Keratinocyte (primary cell): ENCODE measurements at regions not wholly inside any gene's neighbourhood (a gene's known extent, or its start where the extent isn't known, plus 50 kb on each side); places are given as distances from the start of the nearest gene placed in this dataset.

Experiments
- DNase-seq: peaks from one replicate; pipeline ENCODE4 v3.0.0-alpha.2; 2011; ENCODE audit warnings: low read depth, missing footprints, low spot score
- FAIRE-seq: peaks from 2 replicates; lab custom pipeline; 2011; peaks lifted over from hg19 to GRCh38; lab: Jason Lieb, UNC
- H2AFZ ChIP-seq: 2 replicates; pipeline ENCODE4 v1.6.0; 2012; ENCODE audit warnings: low read length, control low read depth, inconsistent platforms; ENCODE audit not compliant: control insufficient read depth
- H3K27ac ChIP-seq: 2 replicates; pipeline ENCODE4 v1.5.1; 2011; ENCODE audit warnings: low read length; ENCODE audit not compliant: control insufficient read depth, insufficient read depth
- H3K27me3 ChIP-seq: 3 replicates; pipeline ENCODE4 v1.6.0; 2011; ENCODE audit warnings: low read length; ENCODE audit not compliant: control insufficient read depth, insufficient read depth; ENCODE audit errors: extremely low read depth
- H3K36me3 ChIP-seq, 2 experiments: 2 replicates in 1 of 2; 3 replicates in 1 of 2; pipeline ENCODE4 v1.5.1; 2011; ENCODE audit warnings: low read length in 2 of 2, mild to moderate bottlenecking in 1 of 2; ENCODE audit not compliant: control insufficient read depth in 2 of 2, insufficient read depth in 2 of 2; ENCODE audit errors: extremely low read depth in 1 of 2
- H3K4me1 ChIP-seq: 3 replicates; pipeline ENCODE4 v1.5.1; 2011; ENCODE audit warnings: low read length; ENCODE audit not compliant: control insufficient read depth, insufficient read depth; ENCODE audit errors: extremely low read depth
- H3K4me2 ChIP-seq: 3 replicates; pipeline ENCODE4 v1.6.0; 2011; ENCODE audit warnings: low read depth, low read length; ENCODE audit not compliant: control insufficient read depth, insufficient read depth; ENCODE audit errors: extremely low read depth
- H3K4me3 ChIP-seq, 3 experiments: fragments of 200-600 bp in 1 of 3; sonication (generic) in 1 of 3; 2 replicates in 2 of 3; 3 replicates in 1 of 3; pipeline ENCODE4 v1.5.1; 2011 to 2016; ENCODE audit warnings: low read length in 3 of 3, mild to moderate bottlenecking in 3 of 3, control low read depth in 2 of 3, inconsistent platforms in 1 of 3, low read depth in 1 of 3, mixed read lengths in 1 of 3, mixed run types in 1 of 3, moderate library complexity in 1 of 3; ENCODE audit not compliant: control insufficient read depth in 2 of 3, insufficient read depth in 2 of 3; ENCODE audit errors: extremely low read depth in 1 of 3
- H3K79me2 ChIP-seq: 2 replicates; pipeline ENCODE4 v1.6.0; 2012; ENCODE audit warnings: low read length; ENCODE audit not compliant: control insufficient read depth, insufficient read depth
- H3K9ac ChIP-seq: 3 replicates; pipeline ENCODE4 v1.6.0; 2011; ENCODE audit warnings: low read length; ENCODE audit not compliant: control insufficient read depth, insufficient read depth; ENCODE audit errors: extremely low read depth
- H3K9me1 ChIP-seq: 3 replicates; pipeline ENCODE4 v1.6.0; 2011; ENCODE audit warnings: low read length; ENCODE audit not compliant: control insufficient read depth, insufficient read depth; ENCODE audit errors: extremely low read depth
- H3K9me3 ChIP-seq: 2 replicates; pipeline ENCODE4 v1.5.1; 2012; ENCODE audit warnings: low read depth, low read length; ENCODE audit not compliant: control insufficient read depth
- H4K20me1 ChIP-seq: 3 replicates; pipeline ENCODE4 v1.6.0; 2011; ENCODE audit warnings: low read length; ENCODE audit not compliant: control insufficient read depth, insufficient read depth; ENCODE audit errors: extremely low read depth
- EZH2 ChIP-seq: IDR thresholded peaks from one replicate; pipeline ENCODE4 v1.6.1; 2012; ENCODE audit warnings: inconsistent platforms, mild to moderate bottlenecking, low read length, moderate library complexity
- dilution Hi-C: fragments of 300-500 bp; cut with MboI; formaldehyde crosslinking; loops from one replicate; pipeline ENCODE4 v1.7.0; 2020; ENCODE audit warnings: low sequenced_read_pairs; ENCODE audit not compliant: extremely low pct_ligation_motif_present
- TF ChIP-seq, protein P1 (sequence below), 3 experiments: IDR thresholded peaks in 1 of 3; conservative IDR thresholded peaks in 1 of 3; optimal IDR thresholded peaks in 1 of 3; 2 replicates in 2 of 3; 3 replicates in 1 of 3; pipeline versions ENCODE3 to v1.5.1; 2011; ENCODE audit warnings: low read length in 3 of 3, mild to moderate bottlenecking in 3 of 3, moderate library complexity in 2 of 3, control low read depth in 1 of 3, inconsistent platforms in 1 of 3; ENCODE audit not compliant: insufficient read depth in 2 of 3; ENCODE audit errors: extremely low read depth in 1 of 3

- H3K79me2 ChIP-seq = no peaks in the 10 kb centered on the region
- H3K9me3 ChIP-seq = no peaks in the 10 kb centered on the region
- DNase-seq (no peak), FAIRE-seq (no peak)
- no peaks in the 10 kb centered on the region for H4K20me1 ChIP-seq
- dilution Hi-C loops = no loop called here
- H3K27me3 ChIP-seq = peaks cover 4% of the 10 kb centered on the region
- no peaks in the 10 kb centered on the region for H3K9me1 ChIP-seq
- no peak overlapping the region for H2AFZ ChIP-seq
- no peak overlapping the region for H3K4me3 ChIP-seq
- H3K36me3 ChIP-seq = no peaks in the 10 kb centered on the region
- H3K4me1 ChIP-seq = peaks cover 4% of the 10 kb centered on the region
- H3K4me2 ChIP-seq = no peak overlapping the region
- H3K27ac ChIP-seq = no peak overlapping the region
- no peak overlapping the region for H3K9ac ChIP-seq
- TF ChIP-seq EZH2 = no peak
- TF ChIP-seq, protein P1, sequence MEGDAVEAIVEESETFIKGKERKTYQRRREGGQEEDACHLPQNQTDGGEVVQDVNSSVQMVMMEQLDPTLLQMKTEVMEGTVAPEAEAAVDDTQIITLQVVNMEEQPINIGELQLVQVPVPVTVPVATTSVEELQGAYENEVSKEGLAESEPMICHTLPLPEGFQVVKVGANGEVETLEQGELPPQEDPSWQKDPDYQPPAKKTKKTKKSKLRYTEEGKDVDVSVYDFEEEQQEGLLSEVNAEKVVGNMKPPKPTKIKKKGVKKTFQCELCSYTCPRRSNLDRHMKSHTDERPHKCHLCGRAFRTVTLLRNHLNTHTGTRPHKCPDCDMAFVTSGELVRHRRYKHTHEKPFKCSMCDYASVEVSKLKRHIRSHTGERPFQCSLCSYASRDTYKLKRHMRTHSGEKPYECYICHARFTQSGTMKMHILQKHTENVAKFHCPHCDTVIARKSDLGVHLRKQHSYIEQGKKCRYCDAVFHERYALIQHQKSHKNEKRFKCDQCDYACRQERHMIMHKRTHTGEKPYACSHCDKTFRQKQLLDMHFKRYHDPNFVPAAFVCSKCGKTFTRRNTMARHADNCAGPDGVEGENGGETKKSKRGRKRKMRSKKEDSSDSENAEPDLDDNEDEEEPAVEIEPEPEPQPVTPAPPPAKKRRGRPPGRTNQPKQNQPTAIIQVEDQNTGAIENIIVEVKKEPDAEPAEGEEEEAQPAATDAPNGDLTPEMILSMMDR (optimal IDR thresholded peaks at IDR 0.05 in 1 of 3, IDR thresholded peaks at IDR 0.05 in 1 of 3, conservative IDR thresholded peaks at IDR 0.05 in 1 of 3; ENCODE audit: extremely low read depth in 1 of 3, insufficient read depth in 2 of 3, low read length in 3 of 3) = no peak
Measured at GRCh38 chr2:120898961-120899750, 163.5 kb downstream of the GLI2 start.

DNA sequence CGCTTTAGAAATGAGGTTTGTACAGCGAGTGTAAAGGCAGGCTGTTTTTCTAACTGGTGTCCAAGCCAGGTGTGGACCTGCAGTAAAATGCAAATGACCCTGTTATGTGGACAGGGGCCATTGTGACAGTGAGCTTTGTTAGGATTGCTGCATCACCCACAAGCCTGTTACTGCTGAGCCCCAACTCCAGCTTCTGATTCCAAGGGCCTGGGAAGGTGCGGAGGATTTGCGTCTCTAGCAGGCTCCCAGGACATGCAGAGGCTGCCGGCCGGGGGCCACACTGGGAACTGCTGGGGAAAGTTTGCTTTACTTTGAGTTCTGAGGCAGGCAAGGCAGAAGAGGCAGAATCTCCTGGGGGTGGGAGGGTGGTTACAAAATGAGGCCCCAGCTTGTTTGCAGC, 164.1 kb downstream of the GLI2 start:
- dilution Hi-C loops = no loop called here
- FAIRE-seq = no peak

More for the DNA sequence above, 164.1 kb downstream of the GLI2 start:
- Histone ChIP-seq H3K4me2 (no peak overlapping the region), H3K4me1 (peaks cover 4% of the 10 kb centered on the region), H3K9me3 (no peaks in the 10 kb centered on the region), H3K9ac (no peak overlapping the region), H3K27ac (no peak overlapping the region), H2AFZ (no peak overlapping the region), H3K4me3 (no peak overlapping the region), H3K36me3 (no peaks in the 10 kb centered on the region), H4K20me1 (no peaks in the 10 kb centered on the region), H3K79me2 (no peaks in the 10 kb centered on the region), H3K27me3 (peaks cover 7% of the 10 kb centered on the region), H3K9me1 (no peaks in the 10 kb centered on the region)
- TF ChIP-seq, protein P1 (optimal IDR thresholded peaks at IDR 0.05 in 1 of 3, IDR thresholded peaks at IDR 0.05 in 1 of 3, conservative IDR thresholded peaks at IDR 0.05 in 1 of 3; ENCODE audit: extremely low read depth in 1 of 3, insufficient read depth in 2 of 3, low read length in 3 of 3) = no peak
- TF ChIP-seq EZH2 = no peak
- no peak for DNase-seq
